ENCODE measurements at regions not wholly inside any gene's neighbourhood (a gene's known extent, or its start where the extent isn't known, plus 50 kb on each side); places are given as distances from the start of the nearest gene placed in this dataset.
A peak's percentile ranks its signal among the peaks of the same experiment; 100 is the strongest.
"Not testable (repeated sequence)": the region's sequence is repeated elsewhere in the genome, so short reads cannot be mapped to it uniquely, and the experiment has no call there.

- no peak for DNase-seq (ENCODE audit: low read depth)
Observed at GRCh38 chr3:83251490-83251889, 1490.0 kb upstream of the GBE1 start.

- no peak for DNase-seq (ENCODE audit: low read depth)
Observed at GRCh38 chr3:83250613-83251012, 1489.2 kb upstream of the GBE1 start.

- peak; percentile 57 for DNase-seq (ENCODE audit: low read depth)
Observed at GRCh38 chr3:83248454-83248853, 1487.0 kb upstream of the GBE1 start.

GRCh38 chr3:83235180-83235814, 1473.9 kb upstream of the GBE1 start:
- DNase-seq (ENCODE audit: low read depth): no peak

- no peak for DNase-seq (ENCODE audit: low read depth)
Observed at GRCh38 chr3:83233715-83234114, 1472.3 kb upstream of the GBE1 start.

GRCh38 chr3:83230841-83231240, 1469.4 kb upstream of the GBE1 start:
- peak; percentile 18 for DNase-seq (ENCODE audit: low read depth)

GRCh38 chr3:83230376-83230775, 1468.9 kb upstream of the GBE1 start:
- no peak for DNase-seq (ENCODE audit: low read depth)

GRCh38 chr3:83226751-83227150, 1465.3 kb upstream of the GBE1 start:
- no peak for DNase-seq (ENCODE audit: low read depth)

GRCh38 chr3:83224101-83224868, 1462.8 kb upstream of the GBE1 start:
- DNase-seq (ENCODE audit: low read depth): peak; percentile 35

GRCh38 chr3:83218383-83219200, 1457.1 kb upstream of the GBE1 start:
- no peak for DNase-seq (ENCODE audit: low read depth)

GRCh38 chr3:83217595-83218118, 1456.2 kb upstream of the GBE1 start:
- DNase-seq (ENCODE audit: low read depth): not testable (repeated sequence)

GRCh38 chr3:83216919-83217594, 1455.6 kb upstream of the GBE1 start:
- DNase-seq (ENCODE audit: low read depth): no peak

- DNase-seq (ENCODE audit: low read depth): no peak
Observed at GRCh38 chr3:83195243-83195642, 1433.8 kb upstream of the GBE1 start.

GRCh38 chr3:83193526-83193925, 1432.1 kb upstream of the GBE1 start:
- DNase-seq (ENCODE audit: low read depth): no peak

- DNase-seq (ENCODE audit: low read depth): no peak
Observed at GRCh38 chr3:83189634-83190033, 1428.2 kb upstream of the GBE1 start.

GRCh38 chr3:83169473-83169872, 1408.0 kb upstream of the GBE1 start:
- DNase-seq (ENCODE audit: low read depth): no peak

- no peak for DNase-seq (ENCODE audit: low read depth)
Observed at GRCh38 chr3:83150896-83151295, 1389.5 kb upstream of the GBE1 start.

GRCh38 chr3:83140983-83141382, 1379.5 kb upstream of the GBE1 start:
- DNase-seq (ENCODE audit: low read depth): no peak

GRCh38 chr3:83131236-83131635, 1369.8 kb upstream of the GBE1 start:
- DNase-seq (ENCODE audit: low read depth): no peak

GRCh38 chr3:83122774-83123350, 1361.4 kb upstream of the GBE1 start:
- DNase-seq (ENCODE audit: low read depth): no peak

GRCh38 chr3:83093222-83093572, 1331.8 kb upstream of the GBE1 start:
- DNase-seq (ENCODE audit: low read depth): no peak
